Hematopoietic multipotent progenitor cell treated with erythropoietin and hydrocortisone succinate and interleukin-3 and kit ligand, for 8 days (in vitro differentiated cells): ENCODE measurements at regions not wholly inside any gene's neighbourhood (a gene's known extent, or its start where the extent isn't known, plus 50 kb on each side); places are given as distances from the start of the nearest gene placed in this dataset.
A peak's percentile ranks its signal among the peaks of the same experiment; 100 is the strongest.

Experiments
- DNase-seq: peaks from one replicate; pipeline ENCODE4 v3.0.0-alpha.2; 2015

GRCh38 chr20:23201658-23202057 is 115.5 kb upstream of the CD93 start:
- DNase-seq = no peak

DNA sequence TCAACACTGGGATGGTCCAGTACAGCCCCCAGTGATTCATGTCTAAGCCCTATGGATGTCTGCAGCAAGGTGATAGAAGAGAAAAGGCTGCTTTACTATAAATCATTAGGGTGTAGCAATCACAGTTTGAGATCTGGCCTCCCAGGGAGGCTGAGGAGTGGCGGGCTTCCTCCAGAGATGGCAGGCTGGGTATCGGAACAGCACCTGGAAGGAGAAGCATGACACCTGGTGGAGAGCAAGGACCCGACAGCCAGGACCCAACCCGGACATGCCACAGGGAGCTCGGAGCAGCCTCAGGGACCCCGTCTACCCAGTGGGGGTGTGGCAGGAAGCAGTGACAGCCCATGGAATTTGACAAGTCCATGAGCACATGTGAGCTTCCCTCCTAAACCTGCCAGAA is 114.8 kb upstream of the CD93 start:
- peak; percentile 44 for DNase-seq

DNA sequence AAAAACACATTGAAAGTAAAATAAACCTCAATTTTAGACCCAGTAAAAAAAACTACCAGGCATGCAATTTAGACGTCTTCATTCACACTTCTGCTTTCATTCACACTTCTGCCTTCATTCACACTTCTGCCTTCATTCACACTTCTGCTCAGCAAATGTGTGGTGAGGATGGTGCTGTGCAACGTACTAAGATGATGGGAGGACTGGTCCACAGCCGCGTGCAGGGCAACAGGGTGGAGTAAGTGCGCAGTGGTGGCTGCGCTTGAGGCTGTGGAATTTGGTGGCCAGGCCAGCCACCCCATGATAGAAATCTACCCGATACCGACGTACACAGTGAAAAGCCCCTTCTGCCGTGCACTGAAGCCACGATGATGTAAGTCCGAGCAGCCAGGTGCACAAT is 114.3 kb upstream of the CD93 start:
- DNase-seq = no peak

- no peak for DNase-seq
Measured at GRCh38 chr20:23199356-23199755, 113.2 kb upstream of the CD93 start.

DNA sequence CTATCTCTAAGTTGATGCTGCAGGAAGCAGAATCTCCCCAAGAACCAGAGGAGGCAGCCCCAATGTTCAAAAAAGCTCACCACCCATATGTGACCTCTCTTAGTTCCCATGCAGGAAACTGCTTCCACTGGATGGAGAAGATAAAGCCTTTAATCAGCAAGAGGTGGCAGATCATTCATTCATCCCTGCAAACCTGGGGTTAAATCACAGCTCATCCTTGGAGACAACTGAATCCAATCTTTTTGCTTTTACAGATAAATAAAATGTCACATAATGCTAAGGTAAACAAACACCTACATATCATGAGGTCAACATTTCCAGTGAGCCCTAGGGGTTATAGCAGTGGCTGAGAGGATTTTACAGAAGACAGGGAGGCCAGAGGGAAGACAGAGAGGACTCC is 112.7 kb upstream of the CD93 start:
- no peak for DNase-seq

DNA sequence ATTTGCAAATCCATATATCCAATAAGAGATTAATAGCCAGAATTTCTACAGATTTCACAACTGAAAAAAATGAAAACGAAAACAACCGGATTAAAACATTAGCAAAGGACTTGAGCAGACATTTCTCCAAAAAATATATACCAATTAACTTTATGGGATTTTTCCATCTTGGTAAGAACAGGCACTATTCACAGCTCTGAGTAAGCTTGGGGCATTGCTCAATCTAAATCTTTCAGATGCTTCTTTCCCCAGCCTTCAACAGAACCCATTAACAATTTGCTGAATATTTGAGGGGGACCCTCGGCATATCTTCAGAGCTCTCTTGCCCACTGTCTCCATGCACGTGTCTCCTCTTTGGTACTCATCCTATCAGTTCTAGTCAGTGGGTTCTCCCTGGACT is 111.7 kb upstream of the CD93 start:
- DNase-seq = no peak

- DNase-seq = no peak
Measured at GRCh38 chr20:23195636-23196035, 109.5 kb upstream of the CD93 start.

GRCh38 chr20:23193801-23194384 is 107.8 kb upstream of the CD93 start:
- DNase-seq = peak; percentile 93

- DNase-seq = peak; percentile 6
Measured at GRCh38 chr20:23192469-23192868, 106.3 kb upstream of the CD93 start.

GRCh38 chr20:23190557-23190956 is 104.4 kb upstream of the CD93 start:
- no peak for DNase-seq

- DNase-seq = no peak
Measured at GRCh38 chr20:23189854-23190253, 103.7 kb upstream of the CD93 start.

DNA sequence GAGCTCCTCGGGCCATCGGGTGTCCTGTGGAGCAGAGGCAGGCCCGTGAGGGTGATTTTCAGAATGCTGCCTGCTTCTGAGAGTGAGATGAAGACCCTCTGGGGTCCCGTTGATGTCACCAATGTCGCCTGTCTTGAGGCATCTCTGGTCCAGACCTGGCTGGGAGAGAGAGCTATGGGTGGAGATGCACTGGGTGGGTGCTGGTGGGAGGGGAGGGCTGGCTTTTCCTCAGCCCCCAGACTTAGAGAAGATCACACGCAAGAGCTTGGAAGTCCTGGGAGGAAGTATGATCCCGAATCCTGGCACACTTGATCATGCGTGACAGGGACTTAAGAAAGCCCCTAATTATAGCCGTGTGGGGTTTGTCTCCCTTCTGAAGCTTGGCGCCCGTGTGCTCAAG is 103.2 kb upstream of the CD93 start:
- DNase-seq = no peak

DNA sequence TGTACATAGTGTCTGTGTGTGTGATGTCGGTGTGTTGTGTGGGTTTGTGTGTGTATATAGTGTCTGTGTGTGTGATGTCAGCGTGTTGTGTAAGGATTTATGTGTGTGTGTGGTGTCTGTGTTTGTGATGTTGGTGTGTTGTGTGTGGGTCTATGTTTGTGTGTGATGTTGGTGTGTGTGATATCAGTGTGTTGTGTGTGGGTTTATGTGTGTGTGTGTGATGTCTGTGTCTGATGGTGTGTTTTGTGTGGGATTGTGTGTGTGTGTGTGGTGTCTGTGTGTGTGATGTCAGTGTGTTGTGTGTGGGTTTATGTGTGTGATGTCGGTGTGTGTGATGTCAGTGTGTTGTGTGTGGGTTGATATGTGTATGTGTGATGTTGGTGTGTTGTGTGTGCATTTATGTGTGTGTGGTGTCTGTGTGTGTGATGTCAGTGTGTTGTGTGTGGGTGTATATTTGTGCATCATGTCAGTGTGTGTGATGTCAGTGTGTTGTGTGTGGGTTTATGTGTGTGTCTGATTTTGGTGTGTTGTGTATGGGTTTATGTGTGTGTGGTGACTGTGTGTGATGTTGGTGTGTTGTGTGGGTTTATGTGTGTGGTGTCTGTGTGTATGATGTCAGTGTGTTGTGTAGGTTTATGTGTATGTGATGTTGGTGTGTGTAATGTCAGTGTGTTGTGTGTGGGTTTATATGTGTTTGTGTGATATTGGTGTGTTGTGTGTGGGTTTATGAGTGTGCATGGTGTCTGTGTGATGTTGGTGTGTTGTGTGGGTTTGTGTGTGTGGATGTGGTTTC is 102.4 kb upstream of the CD93 start:
- no peak for DNase-seq

- DNase-seq = peak; percentile 62
Measured at GRCh38 chr20:23187751-23188150, 101.6 kb upstream of the CD93 start.

DNA sequence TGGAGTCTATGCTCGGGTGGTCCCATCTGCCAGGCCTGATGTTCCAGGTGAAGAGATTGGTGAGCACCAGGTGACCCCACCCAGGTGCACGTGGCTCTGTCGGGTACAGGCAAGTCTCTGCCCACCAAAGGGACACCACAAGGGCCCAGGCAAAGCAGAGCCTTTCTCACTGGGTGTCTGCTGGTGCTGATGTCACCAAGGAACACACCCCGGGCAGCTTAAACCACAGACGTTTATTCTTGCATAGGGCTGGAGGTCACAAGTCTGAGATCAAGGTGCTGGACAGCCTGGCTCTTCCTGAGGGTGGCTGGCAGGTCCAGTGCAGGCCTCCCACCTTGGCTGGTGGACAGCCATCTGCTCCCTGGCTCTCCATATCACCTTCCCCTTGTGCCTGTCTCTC is 100.7 kb upstream of the CD93 start:
- DNase-seq = no peak

- no peak for DNase-seq
Measured at GRCh38 chr20:23180451-23180921, 94.4 kb upstream of the CD93 start.

DNA sequence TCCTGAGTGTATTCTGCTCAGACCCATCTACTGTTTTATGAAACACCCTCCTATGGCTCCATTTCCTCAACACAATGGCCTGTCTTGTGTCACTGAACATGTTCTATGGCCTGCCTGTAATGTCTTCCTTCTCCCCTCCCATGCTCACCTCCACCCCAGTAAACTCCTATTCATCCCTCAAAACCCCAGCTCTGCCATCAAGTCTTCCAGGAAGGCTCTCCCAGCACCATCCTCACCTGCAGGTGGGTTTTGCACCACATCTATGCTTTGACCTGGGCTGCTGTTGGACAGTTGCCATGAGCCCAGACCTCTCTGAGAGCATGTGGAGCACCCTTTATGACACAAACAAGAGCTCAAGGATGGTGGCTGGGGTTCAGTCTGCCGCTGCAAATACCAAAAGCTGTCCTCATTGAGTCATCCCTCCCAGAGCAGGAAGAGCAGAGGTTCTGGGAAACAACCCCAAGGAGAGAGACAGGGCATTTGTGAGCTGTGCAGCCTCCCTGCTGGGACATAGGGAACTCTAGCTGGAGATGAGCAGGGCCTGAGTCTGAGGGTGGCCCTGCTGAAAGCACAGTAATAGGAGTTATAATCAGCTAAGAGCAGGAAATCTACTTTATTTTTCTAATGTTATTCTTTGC is 93.8 kb upstream of the CD93 start:
- no peak for DNase-seq

- peak; percentile 56 for DNase-seq
Measured at GRCh38 chr20:23178806-23179205, 92.7 kb upstream of the CD93 start.

- DNase-seq = no peak
Measured at GRCh38 chr20:23174821-23175220, 88.7 kb upstream of the CD93 start.

DNA sequence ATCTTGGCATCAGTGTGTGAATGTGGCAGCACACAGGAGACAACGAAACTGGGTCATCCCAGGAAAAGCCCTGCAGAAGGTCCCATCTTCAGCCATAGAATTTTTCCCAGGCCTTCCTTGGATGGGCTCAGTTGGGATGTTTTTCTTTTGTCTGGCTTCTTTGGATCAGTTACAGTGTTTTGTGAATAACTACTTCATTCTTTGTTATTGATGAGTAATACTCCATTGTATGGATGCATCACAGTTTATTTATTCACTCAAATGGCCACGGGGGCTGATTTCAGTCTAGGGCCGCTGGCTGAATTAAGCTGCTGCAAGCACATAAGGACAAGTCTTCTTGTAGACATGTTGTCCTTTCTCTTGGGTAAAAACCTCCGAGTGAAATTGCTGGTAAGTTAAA is 81.3 kb upstream of the CD93 start:
- DNase-seq = no peak

DNA sequence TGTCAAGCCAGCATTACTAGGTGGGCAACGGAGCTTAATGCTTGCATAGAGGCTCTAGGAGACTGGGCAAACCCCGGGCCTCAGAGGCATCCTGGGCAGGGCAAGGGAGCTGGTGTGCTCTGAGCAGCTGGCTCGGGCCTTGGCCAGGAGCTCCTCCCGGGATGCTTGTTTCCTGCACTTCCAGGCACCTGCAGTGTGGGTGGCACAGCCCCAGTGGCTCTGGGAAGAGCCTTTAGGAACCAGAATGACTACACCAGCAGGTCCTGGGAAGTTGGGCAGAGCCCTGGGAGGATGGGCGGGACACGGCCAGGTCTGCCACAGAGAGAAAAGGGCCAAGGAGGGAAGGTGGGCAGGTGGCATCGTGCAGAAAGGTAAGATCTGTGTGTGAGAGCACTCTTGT is 80.4 kb upstream of the CD93 start:
- no peak for DNase-seq

DNA sequence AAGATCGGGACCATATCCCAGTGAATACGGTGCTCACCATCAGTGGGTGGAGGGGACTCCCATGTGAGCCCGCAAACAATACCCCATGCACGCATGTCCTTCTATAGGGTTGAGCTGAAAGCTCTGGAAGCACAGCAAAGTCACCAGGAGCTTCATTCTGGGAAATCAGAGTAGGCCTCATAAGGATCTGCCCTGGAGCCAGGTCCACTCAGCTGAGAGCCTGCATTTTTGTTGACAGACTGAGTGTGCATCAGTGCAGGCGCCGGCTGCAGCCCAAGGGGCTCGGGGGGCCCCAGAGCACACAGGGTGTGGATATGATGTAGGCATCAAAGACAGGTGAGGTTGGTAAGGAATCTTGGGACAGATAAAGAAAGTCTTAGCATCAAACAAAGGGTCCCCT is 79.8 kb upstream of the CD93 start:
- no peak for DNase-seq

DNA sequence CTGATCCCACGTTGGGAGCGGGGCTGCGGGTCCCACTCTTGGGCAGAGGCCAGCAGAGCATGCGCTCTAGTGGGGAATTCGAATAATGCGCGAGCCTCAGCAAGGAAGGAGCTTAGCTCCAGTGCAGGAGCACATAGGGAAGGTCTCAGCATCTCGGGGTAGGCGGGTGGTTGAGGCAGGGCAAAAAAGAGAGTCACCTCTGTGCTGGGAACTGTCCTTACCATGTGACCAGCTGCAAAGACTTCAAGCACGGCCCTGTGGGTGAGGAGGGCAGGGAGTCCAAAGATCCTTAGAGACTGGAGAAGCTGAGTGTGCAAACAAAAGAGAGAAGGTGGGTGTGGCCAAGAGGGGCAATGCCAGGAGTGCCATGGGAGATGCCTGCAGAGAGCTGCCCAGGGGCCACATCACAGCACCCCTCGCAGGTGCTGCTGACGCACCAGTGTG is 79.2 kb upstream of the CD93 start:
- no peak for DNase-seq

GRCh38 chr20:23164176-23164601 is 78.1 kb upstream of the CD93 start:
- no peak for DNase-seq
